Pancreas (tissue), 10 donors: ENCODE measurements at regions not wholly inside any gene's neighbourhood (a gene's known extent, or its start where the extent isn't known, plus 50 kb on each side); places are given as distances from the start of the nearest gene placed in this dataset.
A peak's percentile ranks its signal among the peaks of the same experiment; 100 is the strongest.

ENCODE experiments used
- ATAC-seq, 4 donors: fragments of 200-7000 bp; cut with Tn5 transposase; one replicate each; pipeline versions ENCODE4 v1.8.0 to v1.9.1; 2020; ENCODE audit warnings: mild to moderate bottlenecking in 4 of 4, moderate library complexity in 4 of 4
- DNase-seq, 6 donors: peaks; one replicate each; pipeline ENCODE4 v3.0.0-alpha.2; 2020
- FAIRE-seq: peaks from 2 replicates; lab custom pipeline; 2012; peaks lifted over from hg19 to GRCh38; lab: Jason Lieb, UNC
- H3K27ac ChIP-seq, 4 donors: fragments of 200-600 bp; sonication (generic); 1 replicate in 3 of 4; 2 replicates in 1 of 4; pipeline versions ENCODE4 v1.5.0 to v1.8.0; 2020
- H3K27me3 ChIP-seq, 4 donors: fragments of 200-600 bp; one replicate each; pipeline ENCODE4 v1.8.0; 2021
- H3K36me3 ChIP-seq, 3 donors: fragments of 200-600 bp; sonication (generic) in 1 of 3; one replicate each; pipeline versions ENCODE4 v1.5.0 to v1.8.0; 2020 to 2021
- H3K4me1 ChIP-seq, 3 donors: fragments of 200-600 bp; one replicate each; pipeline ENCODE4 v1.8.0; 2021
- H3K4me3 ChIP-seq, 4 donors: fragments of 200-600 bp; sonication (generic) in 2 of 4; one replicate each; pipeline versions ENCODE4 v1.5.0 to v1.8.0; 2020 to 2021
- H3K9me3 ChIP-seq, 4 donors: fragments of 200-600 bp; one replicate each; pipeline ENCODE4 v1.8.0; 2021
- CTCF ChIP-seq, 4 donors: fragments of 200-600 bp; sonication (generic) in 3 of 4; IDR thresholded peaks; one replicate each; pipeline versions ENCODE4 v1.5.0 to v1.8.0; 2021; ENCODE audit warnings: antibody characterized with exemption in 4 of 4
- WGBS, 2 donors: extraction: QIAGEN DNeasy Blood & Tissue Kit; methylation state at CpG; one replicate each; pipeline ENCODE4 v1.1.7; 2013; 5-methylcytosine and 5-hydroxymethylcytosine counted together
- intact Hi-C, 3 donors: fragments of 100-400 bp; cut with DNase I; formaldehyde crosslinking; loops; one replicate each; pipeline versions ENCODE4 v1.11.1 to v1.14.2; 2022
- donor health status: healthy with polysubstance abuse.
- donor health status: DM: no; HTN: no; CAD: no; lungs with moderate emphysema.
- donor health status: DM: no; HTN: no; CAD: no.
- donor health status: control.
- donor health status: control.
- donor health status: Bipolar disorder and iron deficiency.
- donor health status: DM: yes; HTN: yes; CAD: no.
- donor health status: DM: no; HTN: no; CAD: no.
- donor health status: DM: no; HTN: no; CAD: no.
- donor health status: DM: yes; HTN: yes; CAD: no.

GRCh38 chr15:99485992-99486370 is 79.8 kb upstream of the MEF2A start:
- Histone ChIP-seq H3K27ac (peak overlapping the region in 1 of 4 donors; percentile 22), H3K36me3 (no peaks in the 10 kb centered on the region), H3K4me1 (peaks cover 0 to 7% (median 0%) of the 10 kb centered on the region in 3 donors), H3K27me3 (no peaks in the 10 kb centered on the region), H3K4me3 (peak overlapping the region in 3 of 4 donors; percentile 7 to 43 (median 36)), H3K9me3 (no peaks in the 10 kb centered on the region)
- no peak for TF ChIP-seq CTCF (IDR thresholded peaks at IDR 0.05)
- intact Hi-C loops = no loop called here
- DNase-seq (no peak), FAIRE-seq (no peak), ATAC-seq (peak; percentile 16 to 40 (median 35))
- WGBS, 2 donors = 30 to 36% methylated on average over 9 of the region's 9 CpGs

GRCh38 chr15:99486371-99487336 is 79.1 kb upstream of the MEF2A start:
- ATAC-seq = peak; percentile 82 to 91 (median 87)
- H3K9me3 ChIP-seq = no peaks in the 10 kb centered on the region
- H3K4me1 ChIP-seq = peaks cover 0 to 7% (median 0%) of the 10 kb centered on the region in 3 donors
- intact Hi-C loops = no loop called here
- peak overlapping the region in 2 of 4 donors; percentile 1 to 22 for H3K27ac ChIP-seq
- FAIRE-seq = no peak
- peak overlapping the region; percentile 7 to 43 (median 23) for H3K4me3 ChIP-seq
- H3K27me3 ChIP-seq = no peaks in the 10 kb centered on the region
- TF ChIP-seq CTCF (IDR thresholded peaks at IDR 0.05) = no peak
- DNase-seq = peak; percentile 58 to 83 (median 74)
- H3K36me3 ChIP-seq = no peaks in the 10 kb centered on the region
- 3 to 6% methylated on average over 31 of the region's 31 CpGs for WGBS, 2 donors

GRCh38 chr15:99487337-99487730 is 78.5 kb upstream of the MEF2A start:
- no peak for TF ChIP-seq CTCF (IDR thresholded peaks at IDR 0.05)
- FAIRE-seq (no peak), ATAC-seq (no peak), DNase-seq (no peak)
- H3K27ac ChIP-seq = no peak overlapping the region
- 82 to 86% methylated on average over 5 of the region's 5 CpGs for WGBS, 2 donors
- intact Hi-C loops = no loop called here
- peaks cover 0 to 7% (median 0%) of the 10 kb centered on the region in 3 donors for H3K4me1 ChIP-seq
- H3K36me3 ChIP-seq = no peaks in the 10 kb centered on the region
- no peak overlapping the region for H3K4me3 ChIP-seq
- H3K27me3 ChIP-seq = no peaks in the 10 kb centered on the region
- H3K9me3 ChIP-seq = no peaks in the 10 kb centered on the region

GRCh38 chr15:99492275-99492674 is 73.5 kb upstream of the MEF2A start:
- Histone ChIP-seq H3K9me3 (no peaks in the 10 kb centered on the region), H3K4me1 (no peaks in the 10 kb centered on the region), H3K4me3 (no peak overlapping the region), H3K27ac (no peak overlapping the region), H3K27me3 (no peaks in the 10 kb centered on the region), H3K36me3 (no peaks in the 10 kb centered on the region)
- intact Hi-C loops = no loop called here
- 86 to 87% methylated on average over 6 of the region's 6 CpGs for WGBS, 2 donors
- no peak for TF ChIP-seq CTCF (IDR thresholded peaks at IDR 0.05)
- ATAC-seq (no peak), DNase-seq (no peak), FAIRE-seq (no peak)

- Histone ChIP-seq H3K27me3 (no peaks in the 10 kb centered on the region), H3K36me3 (no peaks in the 10 kb centered on the region), H3K27ac (no peak overlapping the region), H3K4me3 (no peak overlapping the region), H3K4me1 (no peaks in the 10 kb centered on the region), H3K9me3 (no peaks in the 10 kb centered on the region)
- DNase-seq (no peak), FAIRE-seq (no peak), ATAC-seq (no peak)
- intact Hi-C loops = no loop called here
- WGBS, 2 donors = 89 to 93% methylated on average over 10 of the region's 10 CpGs
- TF ChIP-seq CTCF (IDR thresholded peaks at IDR 0.05) = no peak
Observed at GRCh38 chr15:99492716-99493115, 73.1 kb upstream of the MEF2A start.
